22Rv1 (cell line): ENCODE measurements at regions not wholly inside any gene's neighbourhood (a gene's known extent, or its start where the extent isn't known, plus 50 kb on each side); places are given as distances from the start of the nearest gene placed in this dataset.

Source experiments
- H3K27ac ChIP-seq: fragments of 450-650 bp; 2 replicates; pipeline ENCODE4 v1.5.1; 2017
- ZFX ChIP-seq: fragments of 450-650 bp; IDR thresholded peaks from 2 replicates; pipeline ENCODE4 v1.6.1; 2017; ENCODE audit warnings: antibody characterized with exemption, borderline replicate concordance
- TF ChIP-seq, protein P1 (sequence below): fragments of 450-650 bp; IDR thresholded peaks from 2 replicates; pipeline ENCODE4 v1.5.1; 2017; ENCODE audit warnings: mild to moderate bottlenecking

DNA sequence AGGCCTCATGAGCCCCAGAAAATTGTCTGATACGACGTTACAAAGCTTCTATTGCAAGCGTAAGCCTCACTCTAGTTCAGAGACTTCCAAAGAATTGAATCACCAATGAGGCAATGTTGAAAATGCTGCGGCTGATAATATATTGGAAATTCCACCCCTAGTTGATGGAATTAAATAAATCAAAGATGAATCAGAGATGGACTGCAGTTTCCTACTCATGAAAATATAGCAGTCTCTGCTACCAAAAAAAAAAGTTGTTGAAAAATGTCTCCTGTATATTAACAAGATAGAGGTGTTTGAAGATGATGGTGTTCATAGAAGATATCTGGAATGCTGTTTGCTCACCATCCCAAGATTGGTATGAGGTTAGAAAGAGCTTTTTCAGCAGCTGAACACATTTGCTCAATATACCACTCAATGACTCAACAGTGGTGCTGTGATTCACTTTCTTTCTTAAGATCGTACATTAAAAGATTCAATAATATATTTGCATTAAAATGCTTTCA lies 99.8 kb upstream of the ARHGAP28 start:
- TF ChIP-seq, protein P1, sequence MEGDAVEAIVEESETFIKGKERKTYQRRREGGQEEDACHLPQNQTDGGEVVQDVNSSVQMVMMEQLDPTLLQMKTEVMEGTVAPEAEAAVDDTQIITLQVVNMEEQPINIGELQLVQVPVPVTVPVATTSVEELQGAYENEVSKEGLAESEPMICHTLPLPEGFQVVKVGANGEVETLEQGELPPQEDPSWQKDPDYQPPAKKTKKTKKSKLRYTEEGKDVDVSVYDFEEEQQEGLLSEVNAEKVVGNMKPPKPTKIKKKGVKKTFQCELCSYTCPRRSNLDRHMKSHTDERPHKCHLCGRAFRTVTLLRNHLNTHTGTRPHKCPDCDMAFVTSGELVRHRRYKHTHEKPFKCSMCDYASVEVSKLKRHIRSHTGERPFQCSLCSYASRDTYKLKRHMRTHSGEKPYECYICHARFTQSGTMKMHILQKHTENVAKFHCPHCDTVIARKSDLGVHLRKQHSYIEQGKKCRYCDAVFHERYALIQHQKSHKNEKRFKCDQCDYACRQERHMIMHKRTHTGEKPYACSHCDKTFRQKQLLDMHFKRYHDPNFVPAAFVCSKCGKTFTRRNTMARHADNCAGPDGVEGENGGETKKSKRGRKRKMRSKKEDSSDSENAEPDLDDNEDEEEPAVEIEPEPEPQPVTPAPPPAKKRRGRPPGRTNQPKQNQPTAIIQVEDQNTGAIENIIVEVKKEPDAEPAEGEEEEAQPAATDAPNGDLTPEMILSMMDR, result no peak
- no peak for TF ChIP-seq ZFX
- no peak overlapping the region for H3K27ac ChIP-seq

DNA sequence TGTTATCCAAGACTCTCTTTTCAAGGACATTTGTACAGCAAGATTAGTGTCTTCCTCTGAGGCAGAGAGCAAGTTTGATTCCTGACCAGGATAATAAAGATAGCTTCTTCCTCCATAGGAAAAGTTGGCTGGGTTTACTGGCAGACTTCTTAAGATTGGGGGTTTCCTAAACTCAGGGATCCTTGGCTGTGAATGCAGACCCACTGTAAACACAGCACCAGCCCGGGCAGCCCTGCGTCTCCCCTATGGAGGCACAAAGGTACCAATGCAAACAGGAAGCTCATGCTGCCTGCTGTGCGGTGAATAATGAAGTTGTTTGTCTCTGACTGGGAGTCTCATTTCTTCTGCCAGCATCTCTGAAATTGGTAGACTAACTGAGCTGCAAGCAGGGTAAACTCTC lies 96.2 kb upstream of the ARHGAP28 start:
- no peak overlapping the region for H3K27ac ChIP-seq
- no peak for TF ChIP-seq ZFX
- TF ChIP-seq, protein P1, result no peak

DNA sequence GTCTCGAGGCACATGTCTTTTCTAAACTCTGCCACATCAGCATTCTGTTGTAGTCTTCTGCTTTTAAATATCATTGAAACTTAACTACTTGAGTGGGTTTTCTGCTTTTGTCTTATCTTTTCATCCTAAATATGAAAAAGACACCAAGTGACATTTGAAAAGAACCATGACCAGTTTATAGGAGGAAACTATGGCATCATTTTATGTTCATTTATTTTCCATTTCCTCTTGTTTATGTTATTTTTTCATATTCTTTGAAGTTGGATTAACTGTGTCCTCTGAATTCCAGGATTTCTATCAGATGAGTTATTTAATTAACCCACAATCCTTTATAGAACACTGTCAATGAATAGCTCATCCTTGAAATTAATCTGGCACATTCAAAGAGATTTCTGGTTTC lies 93.4 kb upstream of the ARHGAP28 start:
- TF ChIP-seq ZFX, result no peak
- TF ChIP-seq, protein P1, result no peak
- no peak overlapping the region for H3K27ac ChIP-seq

DNA sequence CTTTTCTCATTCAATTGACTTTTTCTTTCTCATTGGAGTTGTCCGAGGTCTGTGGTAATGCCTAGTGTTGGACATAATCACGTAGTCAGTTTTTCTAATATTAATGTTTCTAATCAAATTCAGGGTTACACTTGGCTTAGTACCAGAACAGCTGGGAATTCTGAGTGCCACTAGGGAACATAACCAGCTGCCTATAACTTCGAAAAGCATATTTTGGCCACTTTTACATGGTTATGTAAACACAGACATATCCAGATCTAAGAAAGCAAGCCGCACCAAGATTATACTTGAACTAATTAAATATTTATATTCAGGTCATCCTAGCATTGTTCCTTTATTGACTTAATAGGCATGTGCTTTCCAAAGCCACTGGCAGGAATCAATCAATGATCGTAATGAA lies 91.1 kb upstream of the ARHGAP28 start:
- TF ChIP-seq, protein P1, result no peak
- TF ChIP-seq ZFX, result no peak
- H3K27ac ChIP-seq, result no peak overlapping the region

DNA sequence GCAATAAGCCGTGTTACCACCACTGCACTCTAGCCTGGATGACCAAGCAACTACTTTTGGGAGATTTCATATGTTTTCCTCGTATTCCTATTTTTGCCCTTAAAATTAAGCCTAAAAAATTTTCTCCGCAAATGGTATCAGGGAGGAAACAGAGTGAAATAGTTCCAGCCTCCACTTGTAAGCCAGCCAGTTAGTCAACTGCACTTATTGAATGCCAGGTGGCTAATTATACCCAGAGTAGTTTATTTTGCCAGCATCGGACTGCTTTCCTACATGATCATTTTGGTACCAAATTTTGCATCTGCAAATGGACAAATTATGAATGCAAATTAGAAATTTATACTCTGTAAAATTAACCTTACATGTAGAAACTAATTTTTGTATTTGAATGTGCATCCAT lies 90.2 kb upstream of the ARHGAP28 start:
- no peak overlapping the region for H3K27ac ChIP-seq
- TF ChIP-seq, protein P1, result no peak
- no peak for TF ChIP-seq ZFX

GRCh38 chr18:6644836-6645627 lies 84.5 kb upstream of the ARHGAP28 start:
- H3K27ac ChIP-seq, result no peak overlapping the region
- TF ChIP-seq, protein P1, result no peak
- TF ChIP-seq ZFX, result no peak

GRCh38 chr18:6646801-6647200 lies 82.7 kb upstream of the ARHGAP28 start:
- TF ChIP-seq, protein P1, result no peak
- no peak for TF ChIP-seq ZFX
- H3K27ac ChIP-seq, result no peak overlapping the region
